Transverse colon (tissue), 4 donors: ENCODE measurements at regions not wholly inside any gene's neighbourhood (a gene's known extent, or its start where the extent isn't known, plus 50 kb on each side); places are given as distances from the start of the nearest gene placed in this dataset.
A peak's percentile ranks its signal among the peaks of the same experiment; 100 is the strongest.

Source experiments
- DNase-seq: peaks from one replicate; pipeline ENCODE4 v3.0.0-alpha.2; 2019
- H3K27ac ChIP-seq, 4 donors: fragments of 200-600 bp; sonication (generic); 2 replicates each; pipeline ENCODE4 v1.5.1; 2016 to 2018; ENCODE audit warnings: inconsistent platforms in 4 of 4
- H3K27me3 ChIP-seq: fragments of 200-600 bp; sonication (generic); 2 replicates; pipeline ENCODE4 v1.5.1; 2017; ENCODE audit warnings: inconsistent platforms
- H3K36me3 ChIP-seq, 4 donors: fragments of 200-600 bp; sonication (generic); 2 replicates each; pipeline ENCODE4 v1.5.1; 2017 to 2019; ENCODE audit warnings: inconsistent platforms in 4 of 4
- H3K4me1 ChIP-seq, 4 donors: fragments of 200-600 bp; sonication (generic); 2 replicates each; pipeline ENCODE4 v1.5.1; 2017 to 2020; ENCODE audit warnings: inconsistent platforms in 4 of 4
- H3K4me3 ChIP-seq, 4 donors: fragments of 200-600 bp; sonication (generic); 1 replicate in 1 of 4; 2 replicates in 3 of 4; pipeline versions ENCODE4 v1.5.1 to v1.6.1; 2017 to 2019; ENCODE audit warnings: inconsistent platforms in 4 of 4
- H3K9me3 ChIP-seq, 2 donors: fragments of 200-600 bp; sonication (generic); 2 replicates each; pipeline ENCODE4 v1.5.1; 2017 to 2019; ENCODE audit warnings: inconsistent platforms in 2 of 2
- CTCF ChIP-seq, 5 experiments: fragments of 200-600 bp in 3 of 5; fragments of 450-650 bp in 2 of 5; sonication (generic) in 3 of 5; IDR thresholded peaks; 1 replicate in 2 of 5; 2 replicates in 3 of 5; pipeline ENCODE4 v1.5.1; 2016 to 2017; ENCODE audit warnings: antibody characterized with exemption in 5 of 5, inconsistent platforms in 3 of 5, mild to moderate bottlenecking in 2 of 5, moderate library complexity in 1 of 5
- EP300 ChIP-seq: sonication (generic); formaldehyde crosslinking; IDR thresholded peaks from one replicate; pipeline ENCODE4 v1.6.1; 2017; ENCODE audit warnings: antibody characterized with exemption, low read depth
- POLR2A ChIP-seq: fragments of 450-650 bp; IDR thresholded peaks from one replicate; pipeline ENCODE4 v1.6.1; 2016; ENCODE audit warnings: antibody characterized with exemption, mild to moderate bottlenecking, moderate library complexity
- POLR2AphosphoS5 ChIP-seq, 3 donors: sonication (generic); formaldehyde crosslinking; IDR thresholded peaks; one replicate each; pipeline ENCODE4 v1.6.1; 2016; ENCODE audit warnings: antibody characterized with exemption in 3 of 3
- WGBS, 2 donors: methylation state at CpG; one replicate each; pipeline ENCODE4 v1.1.5; 2018; ENCODE audit warnings: low coverage in 1 of 2; 5-methylcytosine and 5-hydroxymethylcytosine counted together
- in situ Hi-C, 4 donors: fragments of 200-750 bp; cut with MboI; loops; one replicate each; pipeline versions ENCODE4 v1.15.0 to v1.15.1; 2017; ENCODE audit warnings: low sequenced_read_pairs in 3 of 4, low pct_ligation_motif_present in 1 of 4, low pct_unique_long_range_greater_than_20kb in 1 of 4
- intact Hi-C: fragments of 100-400 bp; cut with DNase I; formaldehyde crosslinking; loops from one replicate; pipeline ENCODE4 v1.15.1; 2023; ENCODE audit warnings: low total_unique reads

GRCh38 chr16:81165411-81166097 lies 69.4 kb upstream of the GCSH start:
- no peak for TF ChIP-seq CTCF (IDR thresholded peaks at IDR 0.05)
- no peak for TF ChIP-seq EP300
- no peak for TF ChIP-seq POLR2AphosphoS5 (IDR thresholded peaks at IDR 0.05)
- no peak for TF ChIP-seq POLR2A
- intact Hi-C loops (no loop called here), in situ Hi-C loops (no loop called here)
- H3K4me1 ChIP-seq: no peaks in the 10 kb centered on the region
- H3K36me3 ChIP-seq: no peaks in the 10 kb centered on the region
- 66% methylated on average over 12 of the region's 12 CpGs; no CpG with 5 or more reads in 1 of the 2 donors for WGBS, 2 donors
- no peak overlapping the region for H3K27ac ChIP-seq
- DNase-seq: no peak
- H3K9me3 ChIP-seq: no peaks in the 10 kb centered on the region
- H3K27me3 ChIP-seq: no peaks in the 10 kb centered on the region
- H3K4me3 ChIP-seq: no peak overlapping the region

- Histone ChIP-seq H3K27me3 (no peaks in the 10 kb centered on the region), H3K4me1 (no peaks in the 10 kb centered on the region), H3K27ac (no peak overlapping the region), H3K36me3 (no peaks in the 10 kb centered on the region), H3K4me3 (no peak overlapping the region), H3K9me3 (no peaks in the 10 kb centered on the region)
- in situ Hi-C loops (no loop called here), intact Hi-C loops (no loop called here)
- 37 to 38% methylated on average over 1 to 5 of the region's 5 CpGs for WGBS, 2 donors
- no peak for DNase-seq
- TF ChIP-seq POLR2A: no peak
- TF ChIP-seq EP300: no peak
- no peak for TF ChIP-seq POLR2AphosphoS5 (IDR thresholded peaks at IDR 0.05)
- TF ChIP-seq CTCF (IDR thresholded peaks at IDR 0.05): no peak
These were observed 68.8 kb upstream of the GCSH start for GRCh38 chr16:81164958-81165357.

GRCh38 chr16:81164481-81164880 lies 68.3 kb upstream of the GCSH start:
- Histone ChIP-seq H3K4me1 (no peaks in the 10 kb centered on the region), H3K27ac (no peak overlapping the region), H3K4me3 (no peak overlapping the region), H3K9me3 (no peaks in the 10 kb centered on the region), H3K36me3 (no peaks in the 10 kb centered on the region), H3K27me3 (no peaks in the 10 kb centered on the region)
- no peak for TF ChIP-seq POLR2AphosphoS5 (IDR thresholded peaks at IDR 0.05)
- TF ChIP-seq CTCF (IDR thresholded peaks at IDR 0.05): no peak
- in situ Hi-C loops (no loop called here), intact Hi-C loops (no loop called here)
- DNase-seq: peak; percentile 22
- WGBS, 2 donors: 39 to 64% methylated on average over 4 to 11 of the region's 11 CpGs

GRCh38 chr16:81163671-81164070 lies 67.5 kb upstream of the GCSH start:
- TF ChIP-seq POLR2A (no peak), CTCF (IDR thresholded peaks at IDR 0.05) (no peak), EP300 (no peak), POLR2AphosphoS5 (IDR thresholded peaks at IDR 0.05) (no peak)
- Histone ChIP-seq H3K4me1 (no peaks in the 10 kb centered on the region), H3K4me3 (no peak overlapping the region), H3K36me3 (no peaks in the 10 kb centered on the region), H3K27me3 (no peaks in the 10 kb centered on the region), H3K9me3 (no peaks in the 10 kb centered on the region), H3K27ac (no peak overlapping the region)
- WGBS, 2 donors: 76% methylated on average over 9 of the region's 9 CpGs; no CpG with 5 or more reads in 1 of the 2 donors
- intact Hi-C loops: no loop called here
- in situ Hi-C loops: no loop called here
- DNase-seq: no peak
